WTC11 (cell line): ENCODE measurements at regions not wholly inside any gene's neighbourhood (a gene's known extent, or its start where the extent isn't known, plus 50 kb on each side); places are given as distances from the start of the nearest gene placed in this dataset.

Experiments
- ATAC-seq: fragments of 200-7000 bp; cut with Tn5 transposase; 2 replicates; pipeline ENCODE4 v1.10.0; 2021; ENCODE audit warnings: mild to moderate bottlenecking, moderate library complexity
- CTCF ChIA-PET: fragments of 300-600 bp; sonication (Branson Sonifier 250); formaldehyde crosslinking; loops from one replicate; lab custom pipeline; 2021; ENCODE audit warnings: antibody characterized with exemption; lab: Charles Lee
- POLR2A ChIA-PET: fragments of 350-600 bp; sonication (Branson Sonifier 250); formaldehyde crosslinking; loops from one replicate; lab custom pipeline; 2021; ENCODE audit warnings: antibody characterized with exemption; lab: Charles Lee
- DNase-seq: peaks from one replicate; pipeline ENCODE4 v3.0.0; 2021; ENCODE audit warnings: low spot score
- H3K27ac Mint-ChIP-seq: 2 replicates; pipeline ENCODE4 v1.8.0; 2021; ENCODE audit warnings: mixed read lengths
- H3K27me3 Mint-ChIP-seq: 2 replicates; pipeline ENCODE4 v1.8.0; 2021; ENCODE audit warnings: low read depth, mild to moderate bottlenecking, moderate library complexity, mixed read lengths
- H3K36me3 Mint-ChIP-seq: 2 replicates; pipeline ENCODE4 v1.8.0; 2021; ENCODE audit warnings: mixed read lengths
- H3K4me1 Mint-ChIP-seq: 2 replicates; pipeline ENCODE4 v1.8.0; 2022; ENCODE audit warnings: mixed read lengths
- H3K4me3 Mint-ChIP-seq: 2 replicates; pipeline ENCODE4 v1.8.0; 2021; ENCODE audit warnings: mild to moderate bottlenecking, moderate library complexity, mixed read lengths
- H3K9me3 Mint-ChIP-seq: 2 replicates; pipeline ENCODE4 v1.8.0; 2021; ENCODE audit warnings: mixed read lengths
- ATF2 ChIP-seq: sonication (generic); formaldehyde crosslinking; IDR thresholded peaks from 2 replicates; pipeline ENCODE4 v1.8.1; 2022; ENCODE audit warnings: low read depth, missing genetic modification reagents, borderline replicate concordance
- CREM ChIP-seq: sonication (generic); formaldehyde crosslinking; IDR thresholded peaks from 2 replicates; pipeline ENCODE4 v1.8.1; 2022; ENCODE audit warnings: mild to moderate bottlenecking, missing genetic modification reagents, moderate library complexity
- FOXK1 ChIP-seq: sonication (generic); formaldehyde crosslinking; IDR thresholded peaks from 2 replicates; pipeline ENCODE4 v1.8.0; 2022; ENCODE audit warnings: mild to moderate bottlenecking, moderate library complexity, missing genetic modification reagents
- FOXP1 ChIP-seq: sonication (generic); formaldehyde crosslinking; IDR thresholded peaks from 2 replicates; pipeline ENCODE4 v1.8.0; 2022; ENCODE audit warnings: missing genetic modification reagents, mild to moderate bottlenecking, moderate library complexity, borderline replicate concordance
- GABPB1 ChIP-seq: sonication (generic); formaldehyde crosslinking; IDR thresholded peaks from 2 replicates; pipeline ENCODE4 v1.8.1; 2023; ENCODE audit warnings: mild to moderate bottlenecking, missing genetic modification reagents
- NFYB ChIP-seq: sonication (generic); formaldehyde crosslinking; conservative IDR thresholded peaks from 2 replicates; pipeline ENCODE4 v1.8.0; 2022; ENCODE audit warnings: low read depth, missing genetic modification reagents
- PRRX2 ChIP-seq: fragments of 250-450 bp; sonication (Bioruptor Pico); IDR thresholded peaks from 2 replicates; pipeline ENCODE4 v1.8.0; 2021; ENCODE audit warnings: mild to moderate bottlenecking
- SMAD3 ChIP-seq: sonication (generic); formaldehyde crosslinking; IDR thresholded peaks from 2 replicates; pipeline ENCODE4 v1.8.0; 2022; ENCODE audit warnings: missing genetic modification reagents, mild to moderate bottlenecking, borderline replicate concordance
- SP1 ChIP-seq: sonication (generic); formaldehyde crosslinking; conservative IDR thresholded peaks from 2 replicates; pipeline ENCODE4 v1.8.1; 2022; ENCODE audit warnings: missing genetic modification reagents
- TCF7 ChIP-seq: sonication (generic); formaldehyde crosslinking; IDR thresholded peaks from 2 replicates; pipeline ENCODE4 v1.8.0; 2022; ENCODE audit warnings: mild to moderate bottlenecking, low read depth, missing genetic modification reagents, moderate library complexity
- ZNF423 ChIP-seq: fragments of 250-450 bp; sonication (Bioruptor Pico); IDR thresholded peaks from 2 replicates; pipeline ENCODE4 v2.1.2; 2022; ENCODE audit warnings: mild to moderate bottlenecking, moderate library complexity
- ZNF532 ChIP-seq: fragments of 250-450 bp; sonication (Bioruptor Pico); IDR thresholded peaks from 2 replicates; pipeline ENCODE4 v1.9.0; 2021; ENCODE audit warnings: mild to moderate bottlenecking, borderline replicate concordance
- TF ChIP-seq, protein P1 (sequence below): sonication (generic); formaldehyde crosslinking; IDR thresholded peaks from 2 replicates; pipeline ENCODE4 v1.8.1; 2022; ENCODE audit warnings: missing genetic modification reagents, borderline replicate concordance
- TF ChIP-seq, protein P2 (sequence below): fragments of 250-450 bp; sonication (Bioruptor Pico); IDR thresholded peaks from 2 replicates; pipeline ENCODE4 v1.9.0; 2021; ENCODE audit warnings: mild to moderate bottlenecking

DNA sequence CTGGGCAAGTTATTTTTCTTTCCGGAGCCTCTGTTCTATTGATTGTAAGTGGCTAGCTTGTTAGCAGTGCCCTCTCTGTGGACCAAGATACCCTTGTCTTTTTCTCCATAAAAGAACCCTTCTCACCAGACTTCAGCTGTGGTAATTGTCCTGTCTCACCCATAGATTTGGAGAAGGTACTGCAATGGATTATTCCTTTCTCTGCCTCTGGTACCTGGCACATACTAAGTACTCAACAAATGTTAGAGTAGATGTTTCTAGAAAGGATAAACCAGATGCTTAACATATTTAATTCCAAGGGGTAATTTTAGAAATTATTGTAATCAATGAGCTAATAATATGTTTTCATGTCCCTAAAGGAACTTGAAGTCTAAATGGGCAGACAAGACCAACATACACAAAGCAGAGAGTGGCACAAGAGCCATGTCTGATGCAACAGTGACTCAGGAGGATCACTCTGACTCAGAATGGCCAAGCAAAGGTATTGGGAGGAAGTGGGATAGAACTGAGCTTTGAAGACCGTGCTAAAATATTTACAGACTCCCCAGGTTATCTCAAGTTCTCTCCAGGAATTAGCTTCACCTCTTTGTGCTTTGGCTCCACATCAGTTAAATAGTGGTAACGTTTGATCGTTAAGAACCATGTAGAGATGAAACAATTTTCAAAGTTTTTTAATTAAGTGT, 129.7 kb upstream of the OSR1 start:
- CTCF ChIA-PET: no interaction called here
- ATAC-seq: no peak
- Mint-ChIP-seq H3K4me1 (no peaks in the 10 kb centered on the region), H3K36me3 (no peaks in the 10 kb centered on the region), H3K9me3 (no peaks in the 10 kb centered on the region), H3K27ac (no peak overlapping the region), H3K27me3 (no peaks in the 10 kb centered on the region; the same call in 1 of the 2 replicates), H3K4me3 (no peak overlapping the region)
- POLR2A ChIA-PET: no interaction called here
- DNase-seq: no peak
- TF ChIP-seq GABPB1 (peak; percentile 99), SMAD3 (no peak)

DNA sequence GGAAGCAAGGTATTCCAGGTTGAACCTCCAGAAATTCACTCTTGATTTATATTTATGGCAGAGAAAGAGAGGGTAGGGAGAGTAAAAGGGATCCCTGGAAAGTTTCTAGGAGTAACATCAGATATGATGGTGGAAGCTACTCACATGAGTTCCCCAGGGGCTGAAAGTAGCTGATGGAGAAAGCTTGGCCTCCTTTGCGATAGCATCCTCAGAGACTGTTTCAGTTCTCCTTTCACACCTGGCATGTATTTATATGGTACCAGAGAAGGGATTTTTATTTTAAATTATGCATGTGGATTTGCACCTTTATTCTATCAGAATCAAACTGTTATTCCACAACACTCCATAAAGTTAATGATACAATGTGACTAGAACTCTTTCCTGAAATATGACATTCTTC, 126.3 kb upstream of the OSR1 start:
- Mint-ChIP-seq H3K36me3 (no peaks in the 10 kb centered on the region), H3K27me3 (no peaks in the 10 kb centered on the region), H3K4me1 (no peaks in the 10 kb centered on the region), H3K9me3 (no peaks in the 10 kb centered on the region), H3K27ac (no peak overlapping the region), H3K4me3 (no peak overlapping the region)
- POLR2A ChIA-PET: no interaction called here
- no peak for TF ChIP-seq FOXP1 (CRISPR knock-in tag)
- TF ChIP-seq ATF2 (CRISPR knock-in tag): no peak
- no peak for TF ChIP-seq ZNF423 (CRISPR knock-in tag)
- no peak for TF ChIP-seq CREM (CRISPR knock-in tag)
- no peak for TF ChIP-seq FOXK1 (CRISPR knock-in tag)
- no peak for TF ChIP-seq NFYB (CRISPR knock-in tag)
- TF ChIP-seq SP1 (CRISPR knock-in tag): no peak
- TF ChIP-seq, protein P1, sequence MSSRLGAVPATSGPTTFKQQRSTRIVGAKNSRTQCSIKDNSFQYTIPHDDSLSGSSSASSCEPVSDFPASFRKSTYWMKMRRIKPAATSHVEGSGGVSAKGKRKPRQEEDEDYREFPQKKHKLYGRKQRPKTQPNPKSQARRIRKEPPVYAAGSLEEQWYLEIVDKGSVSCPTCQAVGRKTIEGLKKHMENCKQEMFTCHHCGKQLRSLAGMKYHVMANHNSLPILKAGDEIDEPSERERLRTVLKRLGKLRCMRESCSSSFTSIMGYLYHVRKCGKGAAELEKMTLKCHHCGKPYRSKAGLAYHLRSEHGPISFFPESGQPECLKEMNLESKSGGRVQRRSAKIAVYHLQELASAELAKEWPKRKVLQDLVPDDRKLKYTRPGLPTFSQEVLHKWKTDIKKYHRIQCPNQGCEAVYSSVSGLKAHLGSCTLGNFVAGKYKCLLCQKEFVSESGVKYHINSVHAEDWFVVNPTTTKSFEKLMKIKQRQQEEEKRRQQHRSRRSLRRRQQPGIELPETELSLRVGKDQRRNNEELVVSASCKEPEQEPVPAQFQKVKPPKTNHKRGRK (CRISPR knock-in tag): no peak
- TF ChIP-seq PRRX2 (CRISPR knock-in tag): no peak
- CTCF ChIA-PET: no interaction called here
- DNase-seq (no peak), ATAC-seq (no peak)

- H3K9me3 Mint-ChIP-seq: no peaks in the 10 kb centered on the region
- ChIA-PET POLR2A (no interaction called here), CTCF (no interaction called here)
- H3K27ac Mint-ChIP-seq: no peak overlapping the region
- no peaks in the 10 kb centered on the region for H3K4me1 Mint-ChIP-seq
- TF ChIP-seq ZNF532 (CRISPR knock-in tag) (no peak), TCF7 (CRISPR knock-in tag) (no peak)
- TF ChIP-seq, protein P2, sequence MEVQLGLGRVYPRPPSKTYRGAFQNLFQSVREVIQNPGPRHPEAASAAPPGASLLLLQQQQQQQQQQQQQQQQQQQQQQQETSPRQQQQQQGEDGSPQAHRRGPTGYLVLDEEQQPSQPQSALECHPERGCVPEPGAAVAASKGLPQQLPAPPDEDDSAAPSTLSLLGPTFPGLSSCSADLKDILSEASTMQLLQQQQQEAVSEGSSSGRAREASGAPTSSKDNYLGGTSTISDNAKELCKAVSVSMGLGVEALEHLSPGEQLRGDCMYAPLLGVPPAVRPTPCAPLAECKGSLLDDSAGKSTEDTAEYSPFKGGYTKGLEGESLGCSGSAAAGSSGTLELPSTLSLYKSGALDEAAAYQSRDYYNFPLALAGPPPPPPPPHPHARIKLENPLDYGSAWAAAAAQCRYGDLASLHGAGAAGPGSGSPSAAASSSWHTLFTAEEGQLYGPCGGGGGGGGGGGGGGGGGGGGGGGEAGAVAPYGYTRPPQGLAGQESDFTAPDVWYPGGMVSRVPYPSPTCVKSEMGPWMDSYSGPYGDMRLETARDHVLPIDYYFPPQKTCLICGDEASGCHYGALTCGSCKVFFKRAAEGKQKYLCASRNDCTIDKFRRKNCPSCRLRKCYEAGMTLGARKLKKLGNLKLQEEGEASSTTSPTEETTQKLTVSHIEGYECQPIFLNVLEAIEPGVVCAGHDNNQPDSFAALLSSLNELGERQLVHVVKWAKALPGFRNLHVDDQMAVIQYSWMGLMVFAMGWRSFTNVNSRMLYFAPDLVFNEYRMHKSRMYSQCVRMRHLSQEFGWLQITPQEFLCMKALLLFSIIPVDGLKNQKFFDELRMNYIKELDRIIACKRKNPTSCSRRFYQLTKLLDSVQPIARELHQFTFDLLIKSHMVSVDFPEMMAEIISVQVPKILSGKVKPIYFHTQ (CRISPR knock-in tag): no peak
- TF ChIP-seq, all 79 proteins: peak for 0
- Mint-ChIP-seq H3K36me3 (no peaks in the 10 kb centered on the region), H3K4me3 (no peak overlapping the region), H3K27me3 (no peaks in the 10 kb centered on the region)
- no peak for ATAC-seq
- DNase-seq: no peak
These were observed 122.2 kb upstream of the OSR1 start for GRCh38 chr2:19480673-19481072.
